WTC11 (cell line): ENCODE measurements at regions not wholly inside any gene's neighbourhood (a gene's known extent, or its start where the extent isn't known, plus 50 kb on each side); places are given as distances from the start of the nearest gene placed in this dataset.

Source experiments
- ELF4 ChIP-seq: sonication (generic); formaldehyde crosslinking; IDR thresholded peaks from 2 replicates; pipeline ENCODE4 v1.8.1; 2022; ENCODE audit warnings: low read depth, mild to moderate bottlenecking, moderate library complexity, missing genetic modification reagents
- FOXK1 ChIP-seq: sonication (generic); formaldehyde crosslinking; IDR thresholded peaks from 2 replicates; pipeline ENCODE4 v1.8.0; 2022; ENCODE audit warnings: mild to moderate bottlenecking, moderate library complexity, missing genetic modification reagents
- JUN ChIP-seq: sonication (generic); formaldehyde crosslinking; IDR thresholded peaks from 2 replicates; pipeline ENCODE4 v1.8.0; 2023; ENCODE audit warnings: mild to moderate bottlenecking, missing genetic modification reagents
- NFYB ChIP-seq: sonication (generic); formaldehyde crosslinking; conservative IDR thresholded peaks from 2 replicates; pipeline ENCODE4 v1.8.0; 2022; ENCODE audit warnings: low read depth, missing genetic modification reagents
- SMAD3 ChIP-seq: sonication (generic); formaldehyde crosslinking; IDR thresholded peaks from 2 replicates; pipeline ENCODE4 v1.8.0; 2022; ENCODE audit warnings: missing genetic modification reagents, mild to moderate bottlenecking, borderline replicate concordance
- SP1 ChIP-seq: sonication (generic); formaldehyde crosslinking; conservative IDR thresholded peaks from 2 replicates; pipeline ENCODE4 v1.8.1; 2022; ENCODE audit warnings: missing genetic modification reagents
- TCF7 ChIP-seq: sonication (generic); formaldehyde crosslinking; IDR thresholded peaks from 2 replicates; pipeline ENCODE4 v1.8.0; 2022; ENCODE audit warnings: mild to moderate bottlenecking, low read depth, missing genetic modification reagents, moderate library complexity
- TEAD4 ChIP-seq: sonication (generic); formaldehyde crosslinking; IDR thresholded peaks from 2 replicates; pipeline ENCODE4 v1.8.0; 2022; ENCODE audit warnings: mild to moderate bottlenecking, missing genetic modification reagents
- ZNF263 ChIP-seq: sonication (generic); formaldehyde crosslinking; IDR thresholded peaks from 2 replicates; pipeline ENCODE4 v1.8.1; 2022; ENCODE audit warnings: low read depth, mild to moderate bottlenecking, moderate library complexity, missing genetic modification reagents
- TF ChIP-seq, protein P1 (sequence below): fragments of 200-600 bp; IDR thresholded peaks from 2 replicates; pipeline ENCODE4 v1.8.0; 2022; ENCODE audit warnings: antibody characterized with exemption

DNA sequence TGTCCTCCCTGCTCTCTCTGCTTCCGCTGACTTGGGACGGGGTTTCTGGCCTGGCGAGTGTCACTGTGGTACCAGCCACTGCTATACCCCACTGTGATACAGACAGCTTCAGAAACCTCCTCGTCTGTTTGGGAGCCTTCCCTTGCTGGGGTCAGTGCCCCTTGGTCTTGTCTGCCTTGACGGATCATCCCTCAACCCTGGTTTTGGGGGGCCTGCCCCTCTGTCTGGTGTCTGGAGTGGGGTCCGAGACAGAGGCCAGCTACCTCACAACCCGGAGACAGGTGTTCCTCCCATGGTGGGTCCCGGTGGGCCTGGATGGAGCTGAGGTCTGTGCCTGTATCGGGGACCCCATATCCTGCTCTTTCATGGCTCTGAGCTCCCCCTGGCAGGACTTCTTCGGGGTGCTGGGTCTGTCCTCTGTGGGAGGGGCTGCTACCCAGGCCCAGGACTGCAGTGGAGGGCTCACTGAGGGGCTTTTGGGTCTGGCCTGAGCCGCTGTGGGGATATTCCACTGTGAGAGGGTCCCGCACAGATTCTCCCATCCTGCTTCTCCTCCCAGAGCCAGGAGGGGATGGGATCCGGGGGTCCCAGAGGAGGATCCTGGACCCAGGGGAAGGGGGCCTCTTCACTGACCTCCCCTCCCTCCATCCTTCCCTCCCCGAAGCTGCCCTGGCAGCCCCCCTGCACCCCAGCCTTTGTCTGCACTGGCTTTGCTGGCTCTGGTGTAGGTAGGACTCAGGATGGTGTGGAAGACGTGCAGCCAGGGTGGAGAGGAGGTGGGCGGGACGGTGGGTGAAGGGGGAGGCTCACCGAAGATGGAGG, 365.5 kb downstream of the TMEM121 start:
- TF ChIP-seq ZNF263 (CRISPR knock-in tag) (no peak), FOXK1 (CRISPR knock-in tag) (no peak), TEAD4 (CRISPR knock-in tag) (no peak), TCF7 (CRISPR knock-in tag) (no peak), SMAD3 (CRISPR knock-in tag) (no peak), NFYB (CRISPR knock-in tag) (no peak), ELF4 (CRISPR knock-in tag) (no peak), SP1 (CRISPR knock-in tag) (no peak), JUN (no peak)
- TF ChIP-seq, protein P1, sequence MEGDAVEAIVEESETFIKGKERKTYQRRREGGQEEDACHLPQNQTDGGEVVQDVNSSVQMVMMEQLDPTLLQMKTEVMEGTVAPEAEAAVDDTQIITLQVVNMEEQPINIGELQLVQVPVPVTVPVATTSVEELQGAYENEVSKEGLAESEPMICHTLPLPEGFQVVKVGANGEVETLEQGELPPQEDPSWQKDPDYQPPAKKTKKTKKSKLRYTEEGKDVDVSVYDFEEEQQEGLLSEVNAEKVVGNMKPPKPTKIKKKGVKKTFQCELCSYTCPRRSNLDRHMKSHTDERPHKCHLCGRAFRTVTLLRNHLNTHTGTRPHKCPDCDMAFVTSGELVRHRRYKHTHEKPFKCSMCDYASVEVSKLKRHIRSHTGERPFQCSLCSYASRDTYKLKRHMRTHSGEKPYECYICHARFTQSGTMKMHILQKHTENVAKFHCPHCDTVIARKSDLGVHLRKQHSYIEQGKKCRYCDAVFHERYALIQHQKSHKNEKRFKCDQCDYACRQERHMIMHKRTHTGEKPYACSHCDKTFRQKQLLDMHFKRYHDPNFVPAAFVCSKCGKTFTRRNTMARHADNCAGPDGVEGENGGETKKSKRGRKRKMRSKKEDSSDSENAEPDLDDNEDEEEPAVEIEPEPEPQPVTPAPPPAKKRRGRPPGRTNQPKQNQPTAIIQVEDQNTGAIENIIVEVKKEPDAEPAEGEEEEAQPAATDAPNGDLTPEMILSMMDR = no peak
